Fibroblast of peridontal ligament (primary cell): ENCODE measurements at regions not wholly inside any gene's neighbourhood (a gene's known extent, or its start where the extent isn't known, plus 50 kb on each side); places are given as distances from the start of the nearest gene placed in this dataset.
A peak's percentile ranks its signal among the peaks of the same experiment; 100 is the strongest.

Experiments used
- DNase-seq: peaks from one replicate; pipeline ENCODE4 v3.0.0-alpha.2; 2010; ENCODE audit errors: extremely low read depth

DNA sequence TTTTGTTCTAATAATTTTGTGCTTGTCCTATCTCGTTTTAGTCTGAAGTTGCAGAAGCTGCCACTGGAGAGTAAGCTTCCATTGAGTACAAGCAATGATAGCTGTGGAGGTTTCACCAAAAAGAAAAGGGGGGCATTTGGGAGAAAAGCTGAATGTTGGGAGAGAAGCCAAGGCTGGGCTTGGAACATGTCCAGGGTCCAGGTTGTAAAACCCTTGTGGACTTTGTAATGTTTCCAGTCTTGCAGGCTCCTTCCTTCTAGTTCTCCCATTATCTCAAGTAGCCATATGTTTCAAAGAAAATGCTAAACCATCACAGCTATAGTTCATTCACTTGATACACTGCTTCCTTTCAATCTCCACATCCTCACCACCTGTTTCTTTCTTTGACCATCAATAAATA, 880.2 kb downstream of the NLGN4Y start:
- DNase-seq: no peak

- no peak for DNase-seq
Observed at GRCh38 chrY:15415165-15415564, 890.8 kb downstream of the NLGN4Y start.

DNA sequence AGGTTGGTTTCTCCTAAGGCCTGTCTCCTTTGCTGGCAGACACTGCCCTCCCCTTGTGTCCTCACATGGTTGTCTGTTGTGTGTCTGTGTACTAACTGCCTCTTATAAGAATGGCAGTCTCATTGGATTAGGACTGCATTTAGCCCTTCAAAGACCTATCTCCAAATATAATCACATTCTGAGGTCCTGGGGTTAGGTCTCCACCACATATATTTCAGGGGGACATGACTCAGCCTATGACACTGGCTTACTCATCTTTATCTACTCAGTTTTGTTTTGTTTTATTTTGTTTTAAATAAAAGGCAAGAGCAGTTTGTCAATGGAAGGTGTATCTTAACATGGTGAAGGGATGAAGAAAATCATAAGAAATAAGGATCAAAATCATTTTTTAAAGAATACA, 894.3 kb downstream of the NLGN4Y start:
- no peak for DNase-seq

DNA sequence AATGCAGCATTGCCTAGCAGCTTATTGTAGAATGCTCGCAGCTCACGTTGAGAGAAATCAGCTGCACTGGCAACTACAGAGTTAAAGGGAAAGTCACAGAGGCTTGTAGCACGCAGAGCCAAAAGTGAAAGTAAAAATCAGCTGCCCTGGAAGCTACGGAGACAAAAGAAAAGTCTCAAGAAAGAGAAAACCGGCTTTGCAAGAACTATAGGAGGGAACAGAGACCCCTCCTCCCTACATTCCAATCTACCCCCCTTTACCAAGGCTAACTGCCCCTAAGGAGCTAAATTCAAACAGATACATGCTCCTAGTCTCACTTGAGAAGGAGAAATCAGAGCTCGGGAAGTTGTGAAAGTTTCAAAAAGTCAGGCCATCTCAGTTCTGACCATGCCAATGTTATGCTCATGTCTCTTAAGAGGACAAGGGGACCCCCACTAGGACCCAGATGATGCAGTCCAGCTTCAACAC, 900.4 kb downstream of the NLGN4Y start:
- peak; percentile 69 for DNase-seq

GRCh38 chrY:15440021-15440695, 915.8 kb downstream of the NLGN4Y start:
- no peak for DNase-seq

DNA sequence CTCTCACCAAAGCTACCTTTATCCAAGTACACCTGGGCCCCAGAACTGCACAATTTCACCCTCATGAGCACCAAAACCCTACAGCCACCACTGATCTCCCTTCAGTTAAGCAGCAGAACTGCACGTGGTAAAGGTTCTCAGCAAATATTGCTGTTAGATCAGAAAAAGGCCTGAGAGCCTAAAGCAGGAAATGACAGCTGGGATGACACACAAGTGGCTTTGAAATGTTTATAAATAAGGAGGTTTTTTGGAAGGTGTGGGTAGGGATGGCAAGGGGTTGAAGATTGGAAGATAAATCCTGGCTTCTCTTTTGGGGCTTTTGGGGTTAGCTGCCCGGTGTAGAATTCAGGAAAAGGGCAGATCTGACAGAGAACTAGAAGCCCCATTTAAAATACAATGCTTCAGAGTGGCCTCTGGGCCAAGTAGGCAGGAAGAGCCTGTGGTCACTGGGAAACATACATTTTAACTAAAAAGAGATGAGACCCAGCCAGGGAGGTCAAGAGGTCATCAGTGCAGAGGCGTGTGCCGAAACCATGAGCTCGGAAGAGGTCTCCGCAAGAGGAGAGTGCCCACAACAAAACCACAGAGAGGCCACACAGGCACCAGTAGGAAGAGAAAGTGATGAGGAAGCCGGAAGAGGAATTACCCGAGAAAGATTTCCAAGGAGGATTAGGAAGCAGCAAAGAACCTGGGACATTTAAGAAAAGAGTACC, 916.5 kb downstream of the NLGN4Y start:
- DNase-seq: no peak

- no peak for DNase-seq
Observed at GRCh38 chrY:15441878-15442277, 917.5 kb downstream of the NLGN4Y start.

- no peak for DNase-seq
Observed at GRCh38 chrY:15445871-15446270, 921.5 kb downstream of the NLGN4Y start.

DNA sequence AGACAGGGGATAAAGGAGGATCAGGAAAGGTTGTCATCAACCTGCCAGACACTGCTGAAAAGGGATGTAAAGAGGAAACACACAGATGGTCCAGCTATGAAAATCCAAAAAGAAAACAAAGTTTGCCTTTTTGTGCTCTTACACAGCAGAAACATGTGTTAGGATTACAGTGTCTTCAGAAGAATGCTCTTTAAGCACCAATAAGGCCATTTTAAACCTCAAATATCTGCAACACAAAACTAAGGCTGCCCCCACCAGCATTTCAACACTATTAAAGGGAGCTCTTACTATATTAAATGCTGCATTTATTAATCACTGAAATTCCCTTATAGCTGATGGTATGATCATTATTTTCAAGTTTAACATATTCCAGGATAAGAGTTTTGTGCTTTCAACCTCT, 922.5 kb downstream of the NLGN4Y start:
- no peak for DNase-seq

DNA sequence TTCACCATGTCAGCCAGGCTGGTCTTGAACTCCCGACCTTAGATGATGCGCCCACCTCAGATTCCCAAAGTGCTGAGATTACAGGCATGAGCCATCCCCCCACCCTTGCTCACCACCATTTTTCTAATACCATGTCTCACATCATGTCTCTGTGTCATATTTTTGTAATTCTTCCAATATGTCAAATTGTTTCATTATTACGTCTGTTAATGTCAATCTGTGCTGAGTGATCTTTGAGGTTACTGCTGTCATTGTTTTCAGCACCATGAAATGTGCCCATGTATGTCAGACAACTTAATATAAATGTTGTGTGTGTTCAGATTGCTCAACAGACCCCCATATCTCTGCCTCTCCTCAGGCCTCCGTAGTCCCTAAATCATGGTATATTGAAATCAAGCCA, 923.6 kb downstream of the NLGN4Y start:
- no peak for DNase-seq

DNA sequence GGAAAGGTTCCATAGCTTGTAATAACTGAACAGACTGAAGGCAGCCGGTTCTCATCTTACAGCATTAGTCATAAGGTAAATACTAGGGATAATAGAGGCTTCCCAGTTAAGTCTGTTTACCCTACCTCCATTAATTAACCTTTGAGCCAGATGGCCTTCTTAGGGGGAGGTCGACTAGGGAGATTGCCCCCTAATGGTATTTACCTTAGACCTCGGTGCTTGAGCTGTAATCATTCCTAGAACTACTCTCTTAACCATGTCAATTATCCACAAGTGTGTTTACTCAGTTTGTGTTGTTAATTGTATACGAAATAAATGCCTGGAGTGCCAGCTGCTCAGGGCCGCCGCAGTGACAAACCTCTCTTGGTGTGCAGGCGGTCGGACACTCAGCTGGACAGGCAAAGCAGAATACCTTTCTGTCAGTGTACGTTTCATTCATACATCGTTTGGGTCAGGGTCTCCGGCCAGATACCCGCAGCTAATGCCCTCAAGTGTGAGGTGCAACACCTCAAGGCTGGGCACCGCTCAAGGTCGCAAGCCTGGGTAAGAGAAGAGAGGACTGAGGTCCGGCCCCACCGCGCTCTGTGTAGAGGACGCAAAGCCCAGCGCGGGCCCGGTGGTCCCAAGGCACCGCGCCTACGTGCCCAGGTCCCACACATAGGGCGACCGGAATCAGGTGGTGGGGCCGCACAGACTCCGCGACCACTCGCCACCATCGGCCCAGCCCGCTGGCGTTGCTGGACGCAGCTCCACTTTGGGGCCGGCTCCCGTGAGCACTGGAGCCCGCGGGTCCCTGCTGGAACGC, 931.0 kb downstream of the NLGN4Y start:
- no peak for DNase-seq

DNA sequence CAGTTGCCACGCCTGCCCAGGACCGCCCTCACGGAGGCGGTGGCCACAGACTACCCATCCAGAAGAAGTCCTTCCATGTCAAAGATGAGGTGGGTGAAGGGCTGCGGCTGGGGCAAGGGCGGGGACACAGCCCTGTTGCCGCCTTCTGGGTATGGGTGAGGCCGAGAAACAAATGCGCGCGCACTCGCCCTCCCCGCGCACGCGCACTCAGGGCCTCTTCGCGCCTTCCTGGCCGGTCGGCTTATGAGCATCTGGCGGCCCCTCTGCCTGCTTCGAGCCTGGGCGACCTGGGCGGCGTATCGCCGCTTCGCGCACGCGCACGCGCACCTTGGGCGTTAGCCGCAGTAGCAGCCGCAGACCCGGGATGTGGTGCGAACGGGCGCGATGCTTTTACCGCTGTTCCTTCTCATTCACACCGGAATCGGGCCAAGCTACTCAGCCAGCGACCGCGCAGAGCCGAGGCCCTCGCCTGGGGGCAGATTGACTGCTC, 931.7 kb downstream of the NLGN4Y start:
- peak; percentile 69 for DNase-seq

DNA sequence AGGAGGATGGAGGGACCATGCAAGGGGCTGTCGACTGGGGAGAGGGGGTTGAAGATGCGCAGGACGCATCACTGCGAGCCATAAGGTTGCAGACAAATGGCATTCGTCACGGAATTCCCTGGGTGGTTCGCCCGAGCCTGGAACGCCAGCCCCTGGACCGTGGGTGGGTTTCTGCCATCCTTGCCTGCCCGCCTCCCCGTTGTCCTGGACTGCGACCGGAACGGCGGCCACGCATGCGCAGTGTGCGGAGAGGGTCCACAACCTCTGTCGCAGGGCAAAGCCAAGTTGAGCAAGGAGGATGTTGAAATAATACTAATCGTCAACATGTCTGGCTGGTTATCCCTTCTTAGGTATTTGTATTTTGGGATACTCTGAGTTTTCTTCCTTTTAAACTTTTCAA, 932.2 kb downstream of the NLGN4Y start:
- DNase-seq: no peak

DNA sequence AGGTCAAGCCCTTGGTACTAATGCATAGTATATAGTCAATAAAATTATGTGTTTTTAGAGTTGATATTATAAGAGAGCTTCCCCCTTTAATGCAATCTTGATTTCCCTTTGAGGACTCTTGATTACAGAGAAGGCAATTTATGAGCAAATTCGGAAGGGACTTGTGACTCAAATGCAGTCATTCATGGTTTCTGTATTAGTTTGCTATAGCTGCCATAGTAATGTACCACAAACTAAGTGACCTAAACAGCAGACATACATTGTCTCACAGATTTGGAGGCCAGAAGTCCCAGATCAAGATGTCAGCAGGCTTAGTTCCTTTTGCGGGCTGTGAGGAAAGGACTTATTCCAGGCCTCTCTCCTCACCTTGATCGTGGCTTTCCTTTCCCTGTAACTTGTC, 933.4 kb downstream of the NLGN4Y start:
- DNase-seq: no peak

DNA sequence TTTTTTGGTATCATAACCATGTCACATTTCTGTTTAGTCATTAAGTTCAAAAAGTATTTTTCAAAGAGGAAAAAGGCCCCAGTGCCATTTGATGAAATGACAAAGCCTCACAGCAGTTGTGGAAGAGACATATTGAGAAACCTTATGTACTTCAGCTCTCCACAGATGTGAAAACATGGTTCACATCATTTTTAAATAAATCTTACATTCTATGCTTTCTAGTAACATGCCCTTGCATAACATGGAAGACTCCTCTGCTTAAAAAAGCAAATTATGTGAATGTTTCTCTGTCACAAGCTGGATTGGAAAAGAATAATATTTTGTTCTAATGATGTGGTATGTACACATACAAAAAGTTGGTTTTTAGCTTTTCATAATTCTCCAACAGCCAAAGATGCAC, 934.1 kb downstream of the NLGN4Y start:
- DNase-seq: no peak

GRCh38 chrY:15465880-15466279, 941.6 kb downstream of the NLGN4Y start:
- DNase-seq: no peak

DNA sequence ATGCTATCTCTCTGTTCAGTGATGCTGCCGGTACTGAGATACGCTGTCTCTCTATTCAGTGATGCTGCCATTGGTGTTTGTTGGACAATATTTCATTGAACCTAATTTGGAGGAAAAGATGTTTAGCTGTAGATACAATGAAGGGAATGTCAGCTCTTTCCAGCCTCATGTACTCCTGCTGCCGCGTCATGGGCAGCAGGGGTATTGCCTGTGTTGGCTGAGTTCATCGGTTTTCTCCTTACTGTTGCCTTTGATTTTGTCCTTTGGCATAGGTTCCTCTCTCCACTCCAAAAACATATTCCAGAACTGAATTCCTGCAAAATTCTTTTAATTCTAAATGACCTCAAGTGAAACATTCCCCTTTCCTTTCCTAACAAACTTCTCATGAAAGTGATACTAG, 942.6 kb downstream of the NLGN4Y start:
- DNase-seq: peak; percentile 34

GRCh38 chrY:15468091-15468490, 943.8 kb downstream of the NLGN4Y start:
- DNase-seq: no peak

DNA sequence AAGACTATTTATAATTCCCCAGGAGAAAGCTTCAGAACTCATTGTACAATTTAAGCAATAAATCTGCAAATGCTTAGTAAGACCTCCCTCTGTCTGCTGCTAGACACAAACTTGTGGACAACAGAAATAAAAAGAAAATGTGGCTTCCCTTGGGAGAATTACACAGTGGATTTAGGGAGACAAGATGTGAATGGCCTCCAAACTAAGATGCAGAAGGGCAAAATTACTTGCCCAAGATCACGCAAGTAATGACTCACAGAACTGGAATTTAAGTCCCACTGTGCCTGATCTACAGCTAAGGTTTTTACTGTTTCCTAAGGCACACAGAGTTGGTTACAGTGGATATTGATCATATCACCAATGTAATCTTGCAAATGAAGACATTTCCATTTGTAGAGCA, 947.0 kb downstream of the NLGN4Y start:
- DNase-seq: peak; percentile 75

DNA sequence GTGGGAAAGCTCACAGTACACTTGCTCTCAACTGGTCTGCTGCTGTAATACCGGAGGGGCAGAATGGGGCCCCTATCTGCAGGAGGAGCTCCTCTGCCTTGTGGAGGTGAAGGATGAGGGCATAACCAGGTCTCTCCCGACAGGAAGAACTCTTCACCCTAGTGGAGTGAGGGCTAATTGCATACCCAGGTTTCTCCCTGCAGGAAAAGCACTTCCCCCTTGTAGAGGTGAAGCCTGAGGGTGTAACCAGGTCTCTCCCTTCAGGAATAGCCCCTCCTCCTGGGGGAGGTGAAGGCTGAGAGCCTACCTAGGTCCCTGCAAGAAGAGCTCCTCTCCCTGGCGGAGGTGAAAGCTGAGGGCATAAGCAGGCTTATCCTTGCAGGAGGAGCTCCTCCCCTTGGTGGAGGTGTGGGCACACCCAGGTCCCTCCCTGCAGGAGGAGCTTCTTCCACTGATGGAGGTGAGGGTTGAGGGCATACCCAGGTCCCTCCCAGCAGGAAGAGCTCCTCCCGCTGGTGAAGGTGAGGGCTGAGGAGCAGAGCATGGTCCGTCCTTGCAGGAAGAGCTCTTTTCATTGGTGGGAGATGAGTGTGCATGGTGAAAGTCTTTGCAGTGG, 954.1 kb downstream of the NLGN4Y start:
- DNase-seq: no peak

GRCh38 chrY:15500536-15500935, 976.2 kb downstream of the NLGN4Y start:
- no peak for DNase-seq

- DNase-seq: peak; percentile 1
Observed at GRCh38 chrY:15501181-15501580, 976.9 kb downstream of the NLGN4Y start.
